ENCODE measurements at regions not wholly inside any gene's neighbourhood (a gene's known extent, or its start where the extent isn't known, plus 50 kb on each side); places are given as distances from the start of the nearest gene placed in this dataset.
"Not testable (repeated sequence)": the region's sequence is repeated elsewhere in the genome, so short reads cannot be mapped to it uniquely, and the experiment has no call there.

GRCh38 chr22:45061332-45061731 is 51.5 kb upstream of the PHF21B start:
- DNase-seq: no peak

GRCh38 chr22:45064313-45065278 is 54.8 kb upstream of the PHF21B start:
- no peak for DNase-seq

DNA sequence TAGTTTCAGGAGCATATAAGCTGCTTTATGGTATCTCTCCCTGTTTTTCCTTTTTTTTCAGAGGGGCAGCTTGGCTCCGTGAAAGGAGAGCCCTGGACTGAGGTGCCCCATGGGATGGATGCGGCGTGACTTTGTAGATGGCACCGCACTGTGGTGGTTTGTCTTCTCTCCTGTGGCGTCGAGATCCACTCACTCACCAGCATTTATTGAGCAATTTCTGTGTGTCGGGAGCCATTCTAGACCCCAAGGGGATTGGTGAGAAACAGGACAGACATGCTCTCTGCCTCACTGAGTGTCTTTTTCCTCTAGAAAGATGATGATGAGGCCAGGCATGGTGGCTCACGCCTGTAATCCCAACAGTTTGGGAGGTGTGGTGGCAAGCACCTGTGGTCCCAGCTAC is 55.9 kb upstream of the PHF21B start:
- no peak for DNase-seq

DNA sequence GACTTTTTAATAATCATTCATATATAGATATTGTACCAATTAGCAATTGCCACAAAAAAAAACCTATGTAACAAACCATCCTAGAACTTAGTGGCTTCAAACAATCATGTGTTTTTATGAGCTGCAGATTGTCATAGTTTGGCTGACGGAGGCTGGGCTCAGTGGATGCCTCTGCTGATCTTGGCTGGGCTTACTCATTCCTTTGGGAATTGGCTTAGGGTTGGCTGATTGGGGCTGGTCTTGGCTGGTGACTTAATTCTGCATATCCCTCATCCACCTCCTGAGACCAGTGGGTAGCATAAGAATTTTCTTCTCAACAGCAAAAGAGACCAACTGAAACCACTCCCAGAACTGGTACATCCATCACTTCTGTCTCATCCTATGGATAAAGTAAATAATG is 57.9 kb upstream of the PHF21B start:
- no peak for DNase-seq

- DNase-seq: no peak
Measured at GRCh38 chr22:45069925-45070324, 60.1 kb upstream of the PHF21B start.

GRCh38 chr22:45071618-45072017 is 61.8 kb upstream of the PHF21B start:
- no peak for DNase-seq

GRCh38 chr22:45072322-45072903 is 62.6 kb upstream of the PHF21B start:
- DNase-seq: no peak

GRCh38 chr22:45073064-45073463 is 63.3 kb upstream of the PHF21B start:
- no peak for DNase-seq

DNA sequence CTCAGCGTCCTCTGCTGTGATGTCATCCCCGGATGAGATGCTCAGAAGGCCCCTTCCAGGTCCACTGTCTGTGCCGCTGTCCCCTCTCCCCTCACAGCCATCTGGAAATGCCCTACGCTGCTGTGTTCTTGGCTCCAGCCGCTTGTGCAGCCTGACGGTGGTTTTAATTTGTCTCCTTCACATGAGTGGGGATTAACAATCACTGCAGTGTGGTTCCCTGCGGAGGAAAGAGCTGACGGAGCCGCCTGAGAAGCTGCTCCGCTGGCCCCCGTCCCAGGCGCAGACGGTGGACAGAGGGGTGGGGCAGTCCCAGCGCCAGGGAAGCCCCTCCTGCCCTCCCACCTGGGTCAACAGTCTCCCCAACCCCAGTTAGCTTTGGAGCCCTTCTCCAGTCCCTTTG is 67.5 kb upstream of the PHF21B start:
- DNase-seq: no peak

GRCh38 chr22:45077826-45078334 is 68.1 kb upstream of the PHF21B start:
- no peak for DNase-seq

DNA sequence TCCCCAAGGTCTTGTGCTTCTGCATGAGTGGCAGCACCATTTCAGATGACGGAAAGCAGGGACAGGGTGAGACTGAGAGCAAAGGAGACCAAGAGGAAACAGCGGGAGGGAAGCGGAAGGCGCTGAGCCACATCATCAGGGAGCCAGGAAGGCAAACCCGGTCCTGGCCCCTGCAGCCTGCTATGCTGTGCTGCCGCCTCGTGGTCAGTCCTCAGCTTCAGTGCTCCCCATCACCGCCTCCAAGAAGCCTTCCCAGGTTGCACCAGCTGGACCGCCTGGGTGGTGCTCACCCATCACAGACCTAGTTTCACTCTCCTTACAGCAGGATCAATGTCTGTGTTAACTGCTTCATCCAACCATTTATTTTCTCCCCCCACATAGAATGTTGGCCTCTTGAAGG is 73.0 kb upstream of the PHF21B start:
- no peak for DNase-seq

- DNase-seq: no peak
Measured at GRCh38 chr22:45083659-45084305, 74.0 kb upstream of the PHF21B start.

- no peak for DNase-seq
Measured at GRCh38 chr22:45084400-45084920, 74.7 kb upstream of the PHF21B start.

DNA sequence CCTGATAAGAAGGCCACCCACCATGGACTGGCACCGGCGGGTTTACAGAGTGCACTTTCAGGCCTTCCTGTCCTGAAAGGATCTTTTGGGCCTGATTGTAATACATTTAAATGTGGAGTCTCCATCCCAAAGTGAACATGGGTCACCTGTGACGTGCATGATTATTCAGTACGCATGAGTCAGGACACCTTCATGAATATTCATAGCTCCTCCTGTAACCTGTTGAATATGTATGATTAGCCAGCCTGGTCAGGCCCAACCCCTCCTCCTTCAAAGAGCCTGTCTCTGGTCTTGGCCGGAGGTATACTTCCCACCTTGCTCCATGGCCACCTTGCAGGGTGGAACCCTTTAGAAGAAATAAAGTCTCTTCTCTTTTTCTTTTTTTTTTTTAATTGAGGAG is 75.9 kb upstream of the NUP50 start:
- DNase-seq: no peak

DNA sequence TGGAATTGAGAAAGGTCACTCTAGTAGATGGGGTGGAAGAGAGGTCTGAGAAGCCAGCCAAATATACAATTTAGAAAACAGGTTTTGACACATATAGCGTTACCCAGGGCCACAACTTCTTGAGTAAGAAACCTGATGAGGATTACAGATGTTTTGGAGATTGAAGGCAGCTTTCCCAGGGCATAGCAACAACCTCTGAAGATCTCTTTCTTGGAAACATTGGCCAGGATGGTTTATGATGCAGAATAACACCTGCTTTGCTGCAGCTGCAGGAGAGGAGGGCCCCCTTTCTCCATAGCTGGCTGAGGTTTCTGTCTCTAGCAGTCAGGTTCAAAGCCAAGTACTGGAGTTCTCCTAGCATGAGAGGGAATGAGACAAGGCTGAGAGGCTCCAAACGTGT is 75.1 kb upstream of the NUP50 start:
- DNase-seq: no peak

DNA sequence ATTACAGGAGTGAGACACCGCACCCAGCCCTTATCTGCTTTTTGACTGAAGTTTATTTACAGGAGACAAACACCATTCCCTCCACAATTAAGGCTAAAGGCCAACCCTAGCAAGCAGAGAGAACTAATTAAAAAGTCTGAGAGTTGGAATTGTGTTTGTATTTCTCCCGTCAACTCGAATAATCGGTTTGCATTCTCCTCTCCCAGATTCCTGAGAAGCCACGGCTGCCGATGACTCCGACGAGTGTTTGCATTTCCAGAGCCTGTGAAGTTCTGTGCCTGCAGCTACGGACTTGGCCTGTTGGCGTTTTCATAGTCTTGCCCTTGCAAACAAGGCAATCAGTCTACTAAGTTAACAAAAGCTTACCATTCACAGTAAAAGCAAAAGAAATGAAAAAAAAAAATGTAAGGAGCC is 73.2 kb upstream of the NUP50 start:
- DNase-seq: no peak

GRCh38 chr22:45091254-45091854 is 72.4 kb upstream of the NUP50 start:
- DNase-seq: no peak

- not testable (repeated sequence) for DNase-seq
Measured at GRCh38 chr22:45091875-45092274, 71.8 kb upstream of the NUP50 start.

DNA sequence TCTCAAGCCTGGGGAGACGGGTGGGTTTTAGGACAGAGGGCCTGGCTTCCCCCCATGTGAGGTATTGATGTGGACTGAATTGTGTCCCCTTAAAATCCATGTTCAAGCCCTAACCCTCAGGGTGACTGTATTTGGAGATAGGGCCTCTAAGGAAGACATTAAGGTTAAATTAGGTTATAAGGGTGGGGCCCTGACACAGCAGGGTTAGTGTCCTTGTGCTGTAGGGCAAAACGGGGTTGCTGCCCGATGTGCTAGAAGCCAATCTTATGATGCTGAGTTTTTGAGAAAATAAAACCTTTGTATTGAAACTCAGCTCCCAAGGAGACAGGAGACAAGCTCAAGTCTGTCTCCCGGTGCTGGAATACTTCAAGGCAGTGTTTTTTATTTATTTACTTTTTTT is 71.1 kb upstream of the NUP50 start:
- DNase-seq: no peak

- no peak for DNase-seq
Measured at GRCh38 chr22:45093609-45094008, 70.1 kb upstream of the NUP50 start.

- no peak for DNase-seq
Measured at GRCh38 chr22:45094081-45094720, 69.5 kb upstream of the NUP50 start.

DNA sequence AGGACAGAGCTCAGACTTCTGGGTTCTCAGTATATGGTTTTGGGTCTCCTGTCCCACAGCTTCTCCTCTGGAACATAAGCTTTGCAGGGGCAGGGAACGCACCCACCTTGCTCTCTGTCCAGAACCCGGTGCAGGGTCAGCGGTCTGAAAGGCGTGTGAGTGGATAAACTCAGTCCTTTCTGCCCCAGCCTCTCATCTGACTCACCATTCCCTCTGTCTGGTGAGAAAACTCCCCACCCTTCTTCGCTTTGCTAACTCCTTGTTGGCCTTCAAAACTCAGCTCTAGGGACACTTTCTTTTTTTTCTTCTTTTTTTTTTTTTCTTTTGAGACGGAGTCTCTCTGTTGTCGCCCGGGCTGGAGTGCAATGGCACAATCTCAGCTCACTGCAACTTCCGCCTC is 68.9 kb upstream of the NUP50 start:
- no peak for DNase-seq
